GM12878 (cell line): ENCODE measurements at regions not wholly inside any gene's neighbourhood (a gene's known extent, or its start where the extent isn't known, plus 50 kb on each side); places are given as distances from the start of the nearest gene placed in this dataset.

Experiments used
- BCL11A ChIP-seq: IDR thresholded peaks from 2 replicates; pipeline ENCODE4 v1.6.1; 2011; ENCODE audit warnings: low read depth, low read length
- CTCF ChIP-seq, 3 experiments: IDR thresholded peaks in 2 of 3; conservative IDR thresholded peaks in 1 of 3; 2 replicates each; pipeline ENCODE4 v1.5.1; 2011; ENCODE audit warnings: low read depth in 3 of 3, low read length in 3 of 3, mild to moderate bottlenecking in 3 of 3, control low read depth in 2 of 3, moderate library complexity in 2 of 3, inconsistent platforms in 1 of 3, mixed read lengths in 1 of 3; ENCODE audit not compliant: control insufficient read depth in 2 of 3, insufficient read depth in 1 of 3; ENCODE audit errors: extremely low read depth in 1 of 3
- NFIC ChIP-seq: IDR thresholded peaks from 2 replicates; pipeline ENCODE4 v1.6.1; 2012; ENCODE audit warnings: low read depth, mild to moderate bottlenecking, inconsistent platforms, low read length, moderate library complexity
- POLR2A ChIP-seq: IDR thresholded peaks from 2 replicates; pipeline ENCODE4 v1.6.1; 2011; ENCODE audit warnings: low read depth, mild to moderate bottlenecking, low read length
- POLR2AphosphoS5 ChIP-seq: IDR thresholded peaks from 2 replicates; pipeline ENCODE4 v1.6.1; 2011; ENCODE audit warnings: mild to moderate bottlenecking, low read length, inconsistent platforms
- RELB ChIP-seq: fragments of 450-650 bp; IDR thresholded peaks from 2 replicates; pipeline ENCODE4 v1.6.1; 2017; ENCODE audit warnings: low read depth, mild to moderate bottlenecking, moderate library complexity
- REST ChIP-seq: IDR thresholded peaks from 2 replicates; pipeline ENCODE4 v1.6.1; 2012; ENCODE audit warnings: mild to moderate bottlenecking, low read depth, low read length
- RFX5 ChIP-seq: IDR thresholded peaks from 2 replicates; pipeline ENCODE4 v1.6.1; 2011; ENCODE audit warnings: low read depth, low read length, improper control_type of control experiment

GRCh38 chr2:237164474-237165042, 78.9 kb downstream of the COPS8 start:
- TF ChIP-seq CTCF (IDR thresholded peaks at IDR 0.05 in 2 of 3, conservative IDR thresholded peaks at IDR 0.05 in 1 of 3; ENCODE audit: control insufficient read depth in 2 of 3, extremely low read depth in 1 of 3, insufficient read depth in 1 of 3, low read depth in 3 of 3, low read length in 3 of 3) (no peak), RELB (no peak), POLR2AphosphoS5 (no peak), RFX5 (no peak), REST (no peak), POLR2A (no peak), BCL11A (no peak), NFIC (no peak)
